ENCODE measurements at regions not wholly inside any gene's neighbourhood (a gene's known extent, or its start where the extent isn't known, plus 50 kb on each side); places are given as distances from the start of the nearest gene placed in this dataset.
"Not testable (repeated sequence)": the region's sequence is repeated elsewhere in the genome, so short reads cannot be mapped to it uniquely, and the experiment has no call there.

DNA sequence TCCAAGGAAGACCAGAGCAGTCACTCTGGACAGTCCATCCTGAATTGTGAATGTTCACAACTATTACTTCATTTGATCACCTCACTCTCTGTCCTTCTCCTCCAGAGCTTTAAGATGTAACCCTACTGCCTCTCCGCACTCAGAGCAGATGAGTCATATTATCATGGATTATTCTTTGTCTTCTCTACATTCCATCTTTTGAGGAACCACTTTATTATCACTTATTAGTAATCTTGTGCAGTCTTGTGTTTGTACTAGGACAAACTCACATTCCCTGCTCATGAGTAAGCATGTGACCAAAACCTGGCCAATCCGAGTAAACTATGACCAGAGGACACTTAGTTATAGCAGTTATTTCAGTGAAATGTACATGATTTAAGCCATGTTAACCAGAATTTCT, 401.5 kb upstream of the ADGRB3 start:
- DNase-seq = no peak

DNA sequence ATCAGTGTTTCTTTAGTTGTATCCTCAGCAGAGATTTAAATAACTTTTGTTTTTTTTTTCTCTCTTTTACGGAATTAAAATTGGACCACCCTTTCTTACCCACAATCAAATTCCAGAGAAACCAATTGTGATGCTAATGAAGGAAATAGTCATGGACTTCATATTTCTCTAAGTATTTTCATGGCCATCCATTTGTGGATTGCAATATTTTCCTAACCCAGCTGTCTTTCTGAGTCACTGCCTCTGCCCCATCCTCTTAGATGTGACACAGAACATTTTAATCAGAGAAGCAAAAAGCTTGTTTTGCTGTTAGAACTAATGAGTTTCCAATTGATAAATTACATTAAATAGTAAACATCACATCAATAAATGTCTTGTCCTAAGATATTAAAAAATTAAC, 405.5 kb upstream of the ADGRB3 start:
- DNase-seq = no peak

DNA sequence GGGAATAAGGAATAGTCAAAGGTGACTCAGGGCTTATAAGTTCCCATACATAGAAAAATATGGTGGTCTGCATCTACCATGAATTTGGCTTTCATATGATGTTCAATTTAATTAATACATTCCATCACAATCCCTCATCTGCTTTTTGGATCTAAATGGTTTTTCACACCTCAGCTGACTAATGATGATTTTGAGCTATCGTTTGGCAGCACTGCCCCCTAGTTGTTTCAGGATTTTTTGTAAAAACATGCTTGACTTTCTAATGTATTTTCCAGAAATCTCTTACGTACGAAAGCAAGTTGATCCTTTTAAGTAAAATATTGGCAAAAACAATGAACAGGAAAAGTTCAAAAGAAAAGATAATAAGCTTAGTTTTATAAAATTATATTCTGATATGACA, 408.6 kb upstream of the ADGRB3 start:
- DNase-seq = peak; percentile 13

DNA sequence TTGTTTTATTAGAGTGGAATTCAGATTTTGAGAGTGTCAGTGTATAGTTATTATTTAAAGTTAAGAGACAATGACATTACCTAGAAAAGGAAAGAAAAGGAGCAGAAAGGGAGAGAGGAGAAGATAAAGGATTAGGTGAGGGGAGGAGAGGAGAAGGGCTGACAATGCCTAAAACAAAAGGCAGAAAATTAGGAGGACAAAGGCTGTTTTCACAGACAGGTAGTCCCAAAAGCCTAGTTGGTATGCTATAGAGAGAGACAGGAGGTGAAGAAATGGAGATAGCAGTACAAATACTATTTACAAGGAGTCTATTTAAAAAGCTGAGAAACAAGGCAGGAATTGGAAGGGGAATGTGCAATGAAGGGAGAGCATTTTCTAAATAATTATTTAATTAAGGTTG, 409.4 kb upstream of the ADGRB3 start:
- DNase-seq = no peak

DNA sequence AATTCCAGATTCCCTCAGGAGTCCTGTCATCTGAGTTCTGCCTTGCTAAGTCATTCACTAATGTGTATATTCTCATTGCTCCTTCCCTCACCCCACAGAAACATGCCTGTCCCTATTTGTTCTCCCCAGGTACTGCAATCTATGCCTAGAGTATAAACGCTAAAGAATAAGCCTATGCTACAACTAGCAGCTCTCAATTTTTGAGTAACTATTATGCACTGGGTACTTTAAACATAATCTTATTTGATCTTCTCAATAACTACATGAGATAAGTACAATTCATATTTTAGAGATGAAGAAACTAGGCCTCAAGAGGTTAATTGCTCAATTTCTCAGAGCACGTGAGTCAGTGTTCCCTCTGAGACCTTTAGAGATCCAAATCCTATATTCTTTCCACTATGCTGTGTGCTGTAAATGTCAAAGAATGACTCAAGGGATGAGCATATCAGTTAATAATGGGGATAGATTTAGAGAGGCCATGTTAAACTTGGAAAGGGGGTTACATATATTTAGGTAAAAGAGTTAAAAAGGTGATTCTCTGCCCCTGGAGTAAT, 423.8 kb upstream of the ADGRB3 start:
- DNase-seq = no peak

DNA sequence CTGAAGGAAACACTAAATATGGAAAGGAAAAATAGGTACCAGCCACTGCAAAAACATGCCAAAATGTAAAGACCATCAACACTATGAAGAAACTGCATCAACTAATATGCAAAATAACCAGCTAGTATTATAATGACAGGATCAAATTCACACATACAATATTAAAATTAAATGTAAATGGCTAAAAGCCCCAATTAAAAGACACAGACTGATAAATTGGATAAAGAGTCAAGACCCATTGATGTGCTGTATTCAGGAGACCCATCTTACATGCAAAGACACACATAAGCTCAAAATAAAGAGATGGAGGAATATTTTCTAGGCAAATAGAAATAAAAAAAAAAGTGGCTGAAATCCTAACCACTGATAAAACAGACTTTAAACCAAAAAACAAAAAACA, 427.5 kb upstream of the ADGRB3 start:
- DNase-seq = not testable (repeated sequence)

DNA sequence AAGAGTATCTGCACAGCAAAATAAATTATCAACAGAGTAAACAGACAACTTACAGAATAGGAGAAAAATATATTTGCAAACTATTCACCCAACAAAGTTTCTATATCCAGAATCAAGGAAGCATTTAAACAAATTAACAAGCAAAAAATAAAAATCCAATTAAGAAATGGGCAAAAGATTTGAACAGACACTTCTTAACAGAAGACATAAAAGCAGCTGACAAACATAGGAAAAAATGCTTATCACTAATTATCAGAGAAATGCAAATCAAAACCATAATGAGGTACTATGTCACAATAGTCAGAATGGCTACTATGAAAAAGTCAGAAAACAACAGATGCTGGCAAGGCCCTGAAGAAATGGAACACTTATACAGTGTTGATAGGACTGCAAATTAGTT, 434.2 kb upstream of the ADGRB3 start:
- no peak for DNase-seq

DNA sequence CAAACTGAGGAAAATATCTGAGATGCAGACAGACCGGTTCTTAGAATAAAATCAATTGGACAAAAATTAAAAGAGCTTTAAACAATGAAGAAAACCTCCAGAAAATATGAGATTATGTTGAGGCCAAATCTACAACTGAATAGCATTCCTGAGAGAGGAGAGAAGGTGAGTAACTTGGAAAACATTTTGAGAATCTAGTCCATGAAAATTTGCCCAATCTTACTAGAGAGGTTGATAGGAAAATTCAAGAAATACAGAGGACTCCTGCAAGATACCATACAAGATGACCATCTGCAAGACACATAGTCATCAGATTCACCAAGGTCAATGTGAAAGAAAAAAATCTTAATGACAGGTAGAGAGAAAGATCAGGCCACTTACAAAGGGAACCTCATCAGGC, 437.7 kb upstream of the ADGRB3 start:
- no peak for DNase-seq

DNA sequence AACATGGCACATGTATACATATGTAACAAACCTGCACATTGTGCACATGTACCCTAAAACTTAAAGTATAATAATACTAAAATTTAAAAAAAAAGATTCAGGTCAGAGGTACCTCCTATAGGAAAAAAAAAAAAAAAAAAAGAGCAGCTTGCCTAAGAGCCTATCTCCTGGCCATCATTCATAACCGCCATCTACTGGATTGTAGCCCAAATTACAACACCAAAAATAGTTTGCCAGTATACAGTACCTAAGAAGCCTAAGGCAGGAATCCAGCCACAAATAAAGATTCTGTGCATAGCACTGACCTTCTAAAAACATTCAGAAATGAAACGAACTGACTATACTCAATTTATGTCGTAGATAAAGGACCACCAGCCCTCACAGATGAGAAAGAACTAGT, 438.4 kb upstream of the ADGRB3 start:
- DNase-seq = no peak

DNA sequence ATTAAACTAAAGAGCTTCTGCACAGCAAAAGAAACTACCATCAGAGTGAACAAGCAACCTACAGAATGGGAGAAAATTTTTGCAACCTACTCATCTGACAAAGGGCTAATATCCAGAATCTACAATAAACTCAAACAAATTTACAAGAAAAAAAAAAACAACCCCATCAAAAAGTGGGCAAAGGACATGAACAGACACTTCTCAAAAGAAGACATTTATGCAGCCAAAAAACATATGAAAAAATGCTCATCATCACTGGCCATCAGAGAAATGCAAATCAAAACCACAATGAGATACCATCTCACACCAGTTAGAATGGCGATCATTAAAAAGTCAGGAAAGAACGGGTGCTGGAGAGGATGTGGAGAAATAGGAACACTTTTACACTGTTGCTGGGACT, 439.3 kb upstream of the ADGRB3 start:
- DNase-seq = not testable (repeated sequence)

DNA sequence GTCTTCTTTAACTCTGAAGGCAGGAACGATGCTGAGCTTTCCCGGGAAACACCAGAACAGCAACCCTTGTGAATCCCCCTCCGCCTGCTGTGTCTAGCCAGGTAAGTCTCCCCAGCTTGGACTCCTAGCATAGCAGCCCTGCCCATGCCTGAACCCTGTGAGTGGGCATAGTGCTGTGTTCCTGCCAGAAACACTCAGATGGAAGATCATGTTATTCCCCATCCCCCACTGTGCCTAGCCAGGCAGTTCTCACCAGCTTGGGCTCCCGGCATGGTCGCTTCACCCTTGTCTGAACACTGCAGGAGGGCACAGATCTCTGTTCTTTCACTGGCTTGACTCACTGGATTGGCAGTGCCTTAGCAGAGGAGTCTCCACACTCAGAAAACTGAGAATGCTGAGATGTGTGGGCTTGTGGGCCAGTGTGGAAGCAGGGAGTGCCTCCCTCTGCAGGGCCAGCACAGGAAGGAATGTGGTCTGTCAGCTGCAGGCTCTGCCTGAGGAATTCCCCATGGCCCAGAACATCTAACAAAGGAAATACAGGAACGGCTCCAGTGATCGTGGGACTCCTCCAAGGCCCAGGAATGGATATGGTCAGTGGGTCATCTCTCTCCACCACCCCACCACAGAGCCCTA, 440.1 kb upstream of the ADGRB3 start:
- no peak for DNase-seq

DNA sequence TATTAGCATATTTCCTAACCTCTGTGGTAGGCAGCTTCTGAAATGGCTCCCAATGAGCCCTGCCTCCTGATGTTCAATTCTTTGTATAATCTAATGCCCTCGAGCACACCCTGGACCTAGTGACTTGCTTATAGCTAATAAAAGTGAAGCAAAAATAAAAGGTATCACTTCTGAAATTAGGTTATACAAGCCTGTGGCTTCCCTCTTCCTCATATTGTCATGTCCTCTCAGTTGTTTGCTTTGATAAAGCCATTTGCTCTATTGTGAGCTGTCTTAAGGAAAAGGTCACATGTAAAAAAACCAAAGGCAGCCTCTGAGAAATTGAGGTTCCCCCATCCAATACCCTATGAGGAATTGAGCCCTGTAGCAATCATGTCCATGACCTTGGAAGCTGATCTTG, 442.1 kb upstream of the ADGRB3 start:
- no peak for DNase-seq

DNA sequence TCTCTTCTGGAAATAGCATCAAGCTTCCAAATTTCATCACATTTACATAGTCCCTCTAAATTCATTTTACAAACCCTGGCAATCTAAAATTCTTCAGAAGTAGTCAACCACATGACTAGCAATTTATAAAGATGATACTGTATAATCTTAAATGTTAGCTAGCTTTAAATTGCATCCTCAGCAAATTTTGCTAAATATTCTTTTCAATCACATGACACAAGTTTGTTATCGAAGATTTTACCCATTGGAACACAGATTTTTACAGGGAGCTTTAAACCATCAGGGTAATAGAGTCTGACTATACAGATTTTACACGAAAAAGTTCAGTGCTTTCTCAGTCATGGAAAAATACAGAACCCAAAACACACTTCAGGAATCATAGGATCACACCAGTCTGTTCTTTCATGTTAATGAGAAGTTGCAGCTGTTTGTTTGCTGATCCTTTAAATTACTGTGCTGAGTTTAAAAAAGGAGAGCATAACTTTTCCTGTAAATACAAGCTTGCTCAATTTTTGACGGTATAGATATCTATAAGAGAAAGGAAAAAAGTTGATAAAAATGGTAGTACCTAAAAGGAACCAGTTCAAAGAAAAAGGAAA, 445.8 kb upstream of the ADGRB3 start:
- no peak for DNase-seq

DNA sequence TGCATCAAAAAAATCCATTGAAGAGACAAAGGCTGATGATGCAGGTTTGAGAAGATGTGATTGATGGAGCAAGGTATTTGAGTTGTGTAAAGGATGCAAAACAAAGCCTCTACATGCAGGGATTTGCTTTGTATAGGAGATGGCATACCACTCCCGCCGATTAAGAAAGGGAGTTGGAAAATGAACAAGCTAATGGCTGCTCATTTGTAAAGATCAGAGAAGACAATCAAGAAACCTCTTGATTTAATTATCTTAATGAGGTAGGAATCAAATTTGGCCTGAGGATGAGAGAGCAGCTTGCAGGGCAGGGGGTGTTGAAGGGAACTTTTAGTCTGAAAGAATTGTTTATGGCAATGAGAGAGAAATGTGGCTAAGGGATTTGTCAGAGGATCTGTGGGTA, 448.2 kb upstream of the ADGRB3 start:
- no peak for DNase-seq

DNA sequence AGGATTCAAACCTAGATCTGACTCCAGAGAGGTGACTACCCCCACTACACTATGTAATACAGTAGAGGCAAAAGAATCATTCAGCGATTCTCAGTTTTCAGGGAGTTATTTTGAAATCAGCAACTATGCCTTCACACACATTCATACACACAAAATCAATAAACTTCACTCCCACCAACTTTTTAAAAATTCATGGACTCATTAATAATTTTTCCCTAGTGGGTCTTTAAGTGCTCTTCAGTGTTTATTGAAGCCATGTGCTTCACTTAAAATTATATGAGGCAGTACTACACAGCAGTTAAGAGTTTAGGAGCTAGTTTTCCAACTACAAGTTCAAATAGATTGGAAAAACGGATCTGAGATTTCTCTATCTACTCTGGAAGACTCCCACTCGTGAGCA, 452.7 kb upstream of the ADGRB3 start:
- DNase-seq = no peak

DNA sequence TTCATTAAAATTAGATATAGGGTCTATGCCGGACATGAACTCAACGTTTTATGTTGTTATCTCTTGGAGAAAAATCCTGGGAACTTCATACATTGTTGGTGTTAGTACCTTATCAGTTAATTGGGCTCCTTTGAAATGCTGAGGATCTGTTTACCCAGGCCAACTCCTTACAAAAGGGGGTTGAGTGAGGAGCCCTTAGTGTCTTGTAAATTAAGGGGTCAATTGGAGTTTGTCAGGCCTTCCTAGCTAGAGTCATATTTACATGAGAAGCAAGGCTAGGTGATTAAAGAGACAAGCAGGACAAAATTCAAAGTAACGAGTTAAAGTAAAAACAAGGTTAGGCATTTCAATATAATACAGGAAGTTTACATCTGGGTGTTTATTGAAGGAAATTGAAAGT, 454.1 kb upstream of the ADGRB3 start:
- DNase-seq = not testable (repeated sequence)

DNA sequence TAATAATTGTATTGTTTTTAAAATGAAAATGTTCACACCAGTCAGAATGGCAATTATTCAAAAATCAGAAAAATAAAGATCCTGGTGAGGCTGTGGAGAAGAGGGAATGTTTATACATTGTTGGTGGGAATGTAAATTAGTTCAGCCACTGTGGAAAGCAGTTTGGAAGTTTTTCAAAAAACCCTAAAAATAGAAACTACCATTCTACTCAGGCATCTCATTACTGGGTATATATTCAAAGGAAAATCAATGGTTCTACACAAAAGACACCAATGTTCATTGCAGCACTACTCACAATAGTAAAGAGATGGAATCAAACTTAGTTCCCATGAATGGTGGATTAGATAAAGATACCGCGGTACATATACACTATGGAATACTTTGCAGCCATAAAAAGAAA, 461.5 kb upstream of the ADGRB3 start:
- no peak for DNase-seq

DNA sequence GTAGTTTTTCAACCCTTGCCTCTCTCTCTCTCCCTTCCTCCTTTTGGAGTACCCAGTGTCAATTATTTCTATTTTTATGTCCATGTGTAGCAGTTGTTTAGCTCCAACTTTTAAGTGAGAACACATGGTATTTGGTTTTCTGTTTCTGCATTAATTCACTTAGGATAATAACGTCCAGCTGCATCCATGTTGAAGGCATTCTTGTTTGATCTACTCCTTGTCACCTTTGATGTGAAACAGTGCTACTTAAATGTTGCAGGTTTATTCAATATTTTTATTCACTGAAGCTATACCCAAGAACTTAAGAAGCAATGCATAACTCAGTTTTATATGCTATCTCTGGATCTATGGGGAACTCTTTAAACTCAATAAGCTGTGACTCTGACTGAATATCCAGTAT, 465.2 kb upstream of the ADGRB3 start:
- no peak for DNase-seq

DNA sequence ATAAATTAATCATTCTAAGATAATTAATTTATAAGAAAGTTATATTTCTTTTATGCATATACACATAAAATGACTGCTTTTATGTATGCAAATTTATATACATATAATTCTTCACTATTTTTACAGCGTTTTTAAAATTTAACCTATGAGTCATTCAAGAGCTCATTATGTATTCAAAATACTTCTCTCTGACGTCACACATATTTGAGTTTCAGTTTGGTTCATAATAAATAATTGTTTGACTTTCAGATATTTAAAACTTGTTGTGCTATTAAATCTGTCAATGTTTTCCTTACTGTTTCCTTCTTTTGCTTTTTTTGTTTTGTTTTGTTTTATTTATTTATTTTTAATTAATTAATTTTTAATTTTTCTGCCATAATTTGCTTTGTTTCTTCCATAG, 467.5 kb upstream of the ADGRB3 start:
- no peak for DNase-seq

DNA sequence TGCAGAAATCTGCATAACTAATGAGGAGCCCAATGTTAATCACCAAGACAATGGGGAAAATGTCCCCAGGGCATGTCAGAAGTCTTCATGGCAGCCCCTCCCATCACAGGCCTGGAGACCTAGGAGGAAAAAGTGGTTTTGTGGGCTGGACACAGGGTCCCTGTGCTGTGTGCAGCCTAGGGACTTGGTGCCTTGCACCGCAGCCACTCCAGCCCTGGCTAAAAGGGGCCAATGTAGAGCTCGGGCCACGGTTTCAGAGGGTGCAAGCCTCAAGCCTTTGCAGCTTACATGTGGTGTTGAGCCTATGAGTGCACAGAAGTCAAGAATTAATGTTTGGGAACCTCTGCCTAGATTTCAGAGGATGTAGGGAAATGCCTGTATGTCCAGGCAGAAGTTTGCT, 474.3 kb upstream of the ADGRB3 start:
- not testable (repeated sequence) for DNase-seq

DNA sequence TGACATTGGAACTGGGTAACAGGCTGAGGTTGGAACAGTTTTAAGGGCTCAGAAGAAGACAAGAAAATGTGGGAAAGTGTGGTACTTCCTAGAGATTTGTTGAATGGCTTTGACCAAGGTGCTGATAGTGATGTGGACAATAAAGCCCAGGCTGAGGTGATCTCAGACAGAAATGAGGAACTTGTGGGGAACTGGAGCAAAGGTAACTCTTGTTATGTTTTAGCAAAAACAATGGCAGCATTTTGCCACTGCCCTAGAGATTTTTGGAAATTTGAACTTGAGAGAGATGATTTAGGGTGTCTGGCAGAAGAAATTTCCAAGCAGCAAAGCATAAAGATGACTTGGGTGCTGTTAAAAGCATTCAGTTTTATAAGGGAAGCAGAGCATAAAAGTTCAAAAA, 474.7 kb upstream of the ADGRB3 start:
- no peak for DNase-seq

DNA sequence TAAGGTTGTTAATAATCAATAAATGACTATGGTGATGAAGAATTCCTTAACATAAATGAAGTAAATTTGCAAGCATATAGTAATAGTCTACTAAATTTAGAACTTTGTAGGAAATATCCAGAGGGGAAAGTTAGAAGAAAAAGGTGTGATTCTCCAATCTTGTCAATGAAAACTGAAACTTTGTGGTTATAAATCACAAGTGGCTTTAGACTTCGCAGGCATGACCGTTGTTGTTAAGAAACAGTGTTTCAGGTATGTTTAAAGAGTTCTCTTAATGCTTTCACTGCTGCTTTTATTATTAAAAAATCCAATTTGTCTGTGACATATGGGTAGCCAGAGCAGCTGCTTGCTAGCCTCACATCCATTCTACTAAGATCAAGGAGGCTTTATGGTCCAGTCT, 475.6 kb upstream of the ADGRB3 start:
- DNase-seq = no peak

DNA sequence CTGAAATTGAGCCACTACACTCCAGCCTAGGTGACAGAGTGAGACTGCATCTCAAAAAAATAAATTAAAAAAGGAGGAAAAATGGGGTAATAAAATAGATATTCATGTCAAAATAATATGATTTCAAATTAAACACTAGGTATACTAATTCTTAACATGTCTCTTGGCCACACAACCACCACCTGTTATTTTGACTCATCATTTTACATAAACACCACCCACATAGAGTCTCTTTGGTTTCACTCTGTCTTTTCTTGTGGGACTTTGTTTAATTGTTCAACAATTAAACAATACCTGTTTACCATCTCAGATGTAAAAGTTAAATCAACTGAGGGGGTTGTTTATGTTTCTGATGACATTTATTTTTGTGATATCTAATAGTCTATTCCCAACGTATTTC, 476.8 kb upstream of the ADGRB3 start:
- no peak for DNase-seq

DNA sequence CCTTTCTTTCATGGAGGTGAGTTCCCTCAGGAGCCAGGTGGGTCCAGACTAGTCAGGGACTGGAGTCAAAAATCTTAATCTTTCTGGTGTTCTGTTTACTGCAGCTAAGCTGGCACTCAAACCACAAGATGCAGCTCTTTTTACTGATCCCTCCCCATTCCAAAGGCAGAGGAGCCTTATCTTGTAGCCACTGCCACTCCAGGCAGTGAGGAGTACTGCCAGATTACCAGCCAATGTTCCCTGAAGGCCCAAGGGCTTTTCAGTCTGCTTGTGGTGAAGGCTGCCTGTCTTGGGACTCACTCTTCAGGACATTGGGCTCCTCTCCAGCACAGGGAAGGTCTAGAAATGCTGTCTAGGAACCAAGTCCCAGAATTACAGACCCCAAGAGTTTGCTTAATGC, 490.4 kb upstream of the ADGRB3 start:
- no peak for DNase-seq

DNA sequence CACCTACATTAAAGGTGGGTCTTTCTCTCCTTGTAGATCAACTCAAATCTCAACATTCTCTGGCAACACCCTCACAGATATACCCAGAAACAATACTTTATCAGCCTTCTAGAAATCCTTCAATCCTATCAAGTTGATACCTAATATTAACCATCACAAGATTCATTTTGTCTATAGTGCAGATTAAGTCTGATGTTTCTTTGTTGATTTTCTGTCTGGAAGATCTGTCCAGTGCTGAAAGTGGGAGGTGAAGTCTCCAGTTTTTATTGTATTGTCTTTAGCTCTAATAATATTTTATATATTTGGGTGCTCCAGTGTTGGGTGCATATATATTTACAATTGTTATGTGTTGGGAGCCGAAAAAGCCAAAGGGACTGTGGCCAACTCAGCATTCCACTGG, 493.9 kb upstream of the ADGRB3 start:
- DNase-seq = no peak
